GM21526 (cell line): ENCODE measurements at regions not wholly inside any gene's neighbourhood (a gene's known extent, or its start where the extent isn't known, plus 50 kb on each side); places are given as distances from the start of the nearest gene placed in this dataset.

Experiments
- ATAC-seq: cut with Tn5 transposase; IDR thresholded peaks from one replicate; pipeline ENCODE4 v1.9.1; 2021; ENCODE audit warnings: moderate library complexity; ENCODE audit not compliant: unreplicated experiment, low FRiP score

DNA sequence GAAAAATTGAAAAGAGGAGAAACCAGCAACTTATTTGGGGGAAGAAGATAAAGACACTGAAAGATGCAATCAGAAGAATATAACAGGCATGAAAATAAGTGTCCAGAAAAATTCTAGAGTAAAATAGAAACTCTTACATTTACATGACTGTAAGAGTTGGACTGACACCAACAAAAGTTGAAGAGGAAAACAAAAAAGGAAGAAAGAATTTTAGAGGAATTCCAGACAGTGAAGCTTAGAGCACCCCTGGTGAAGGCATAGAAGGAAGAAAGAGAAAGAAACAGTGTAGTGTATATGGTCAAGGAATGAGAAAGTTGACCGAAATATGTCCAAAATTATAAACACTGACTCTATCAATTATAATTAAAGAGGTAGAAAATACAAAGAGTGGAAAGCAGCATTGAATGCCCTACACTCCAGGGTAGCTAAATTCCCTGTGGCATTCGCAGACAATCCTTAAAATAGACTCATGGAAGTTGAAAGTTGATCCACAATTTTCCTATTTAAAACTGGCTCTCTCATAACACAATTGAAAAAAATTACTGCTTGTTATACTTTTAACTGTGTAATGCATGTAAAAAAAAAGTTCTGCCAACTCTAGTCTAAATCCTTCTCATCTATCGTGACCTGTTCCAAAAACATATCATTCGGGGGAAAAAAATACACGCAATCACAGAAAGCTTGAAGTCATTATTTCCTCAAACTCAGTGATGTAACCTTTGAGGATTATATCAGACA is 102.6 kb upstream of the ABI3BP start:
- no peak for ATAC-seq

DNA sequence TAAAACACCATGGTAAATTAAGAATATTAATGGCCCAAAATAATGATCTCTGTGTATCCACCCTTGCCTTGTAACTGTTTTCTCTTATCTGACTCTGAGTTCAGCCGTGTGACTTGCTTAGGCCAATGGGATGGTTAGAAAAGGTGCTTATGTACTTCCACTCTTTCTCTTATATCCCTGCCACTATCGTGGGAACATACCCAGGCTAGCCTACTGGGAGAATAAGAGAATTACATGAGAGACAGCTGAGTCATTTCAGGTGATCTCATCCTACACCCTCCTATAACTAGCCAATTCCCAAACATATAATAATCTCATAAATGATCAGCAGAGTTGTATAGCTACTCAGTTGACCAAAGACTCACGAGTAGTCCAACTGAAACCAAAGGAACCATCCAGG is 98.3 kb upstream of the ABI3BP start:
- no peak for ATAC-seq

DNA sequence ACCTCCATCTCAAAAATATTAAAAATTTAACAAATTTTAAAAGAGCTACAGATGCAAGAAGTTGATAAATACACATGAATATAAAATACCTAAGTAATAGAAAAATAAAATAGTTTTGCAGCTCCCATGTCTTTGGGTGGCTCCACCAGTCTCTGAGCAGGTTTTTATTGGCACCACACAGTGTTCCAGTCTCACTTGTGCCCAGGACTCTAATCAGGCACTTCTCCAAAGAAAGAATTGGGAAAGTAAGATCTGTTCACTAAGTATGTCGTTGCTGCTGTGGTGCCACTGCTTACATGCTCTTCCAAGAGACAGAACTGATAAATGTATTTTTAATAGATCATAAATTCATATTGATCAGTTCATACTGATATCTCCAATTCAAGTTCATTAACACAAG is 92.5 kb upstream of the ABI3BP start:
- ATAC-seq: no peak

DNA sequence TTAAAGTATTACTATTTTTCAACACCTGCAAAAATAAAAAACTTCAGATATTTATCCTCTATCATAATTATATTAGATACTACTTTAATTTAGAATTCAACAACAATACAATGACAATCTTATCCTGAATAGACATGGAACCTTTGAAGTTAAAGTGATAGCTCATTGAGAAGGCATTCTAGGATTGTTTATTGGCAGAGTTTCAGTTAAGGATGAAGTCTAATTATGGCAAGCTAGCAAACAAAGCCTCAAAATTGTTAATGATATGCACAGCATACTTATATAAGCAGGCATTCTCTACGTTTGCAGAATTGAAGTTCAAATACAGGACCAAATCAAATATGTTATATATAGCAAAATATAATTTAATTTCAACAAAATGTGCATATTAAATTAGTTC is 91.2 kb upstream of the ABI3BP start:
- ATAC-seq: no peak

DNA sequence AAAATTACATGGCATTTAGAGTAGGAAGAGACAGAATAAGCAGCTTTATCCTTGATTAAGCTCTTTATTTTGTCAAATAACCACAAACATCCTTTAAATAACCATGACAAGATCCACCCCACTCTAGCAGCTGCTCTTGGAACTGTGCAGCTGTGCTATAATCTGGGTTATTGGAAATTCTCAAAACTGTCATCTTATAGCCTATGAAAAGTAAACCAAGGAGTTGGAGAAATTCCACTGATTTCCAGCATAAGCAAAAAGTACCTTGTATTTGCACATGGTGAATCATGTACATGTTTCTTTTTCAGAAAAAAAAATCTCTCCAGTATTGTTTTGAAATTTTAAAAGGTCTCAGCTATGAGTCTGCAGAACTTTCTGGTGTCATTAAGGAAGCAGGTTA is 88.8 kb upstream of the ABI3BP start:
- no peak for ATAC-seq

DNA sequence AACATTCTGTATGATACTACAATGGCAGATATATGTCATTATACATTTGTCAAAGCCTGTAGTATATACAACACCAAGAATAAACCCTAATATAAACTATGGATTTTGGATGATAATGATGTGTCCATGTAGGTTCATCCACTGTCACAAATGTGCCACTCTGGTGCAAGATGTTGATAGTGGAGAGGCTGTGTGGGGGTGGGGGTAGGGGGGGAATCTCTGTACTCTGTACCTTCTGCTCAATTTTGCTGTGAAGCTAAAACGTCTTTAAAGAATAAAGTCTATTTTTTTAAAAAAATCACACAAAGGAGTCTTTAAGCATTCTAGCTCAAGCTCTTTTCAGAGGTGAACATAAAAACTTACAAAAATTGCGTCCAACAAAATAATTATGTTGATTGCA is 88.2 kb upstream of the ABI3BP start:
- ATAC-seq: no peak

DNA sequence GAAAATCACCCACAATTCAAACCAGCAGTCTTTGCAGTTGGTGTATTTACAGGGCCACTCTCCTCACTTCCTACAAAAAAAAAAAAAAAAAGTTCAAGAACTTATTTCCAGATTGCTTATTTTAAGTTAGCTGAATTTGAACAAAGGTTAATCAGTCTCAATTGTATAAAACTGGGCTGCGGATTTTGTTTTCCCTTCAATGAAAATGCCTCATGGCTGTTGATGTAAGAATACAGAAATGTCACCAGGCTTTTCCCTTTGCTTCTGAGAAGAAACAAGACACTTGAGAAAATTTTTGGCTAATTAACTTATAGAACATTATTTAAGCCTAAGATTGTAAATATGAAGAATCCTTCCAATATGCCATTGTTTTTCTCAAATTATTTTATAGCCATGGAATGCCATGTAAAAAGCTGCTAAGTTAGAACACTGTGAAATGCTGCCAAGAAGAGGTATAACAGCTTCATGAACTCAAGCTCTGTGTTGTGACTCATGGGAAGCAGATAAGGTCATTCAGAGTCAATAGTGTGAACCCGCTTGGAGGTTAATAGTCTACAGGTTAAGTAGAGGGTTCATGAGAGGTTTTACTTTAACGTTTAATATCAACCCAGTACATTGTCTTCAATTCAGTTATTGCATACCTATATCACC is 84.3 kb upstream of the ABI3BP start:
- no peak for ATAC-seq

DNA sequence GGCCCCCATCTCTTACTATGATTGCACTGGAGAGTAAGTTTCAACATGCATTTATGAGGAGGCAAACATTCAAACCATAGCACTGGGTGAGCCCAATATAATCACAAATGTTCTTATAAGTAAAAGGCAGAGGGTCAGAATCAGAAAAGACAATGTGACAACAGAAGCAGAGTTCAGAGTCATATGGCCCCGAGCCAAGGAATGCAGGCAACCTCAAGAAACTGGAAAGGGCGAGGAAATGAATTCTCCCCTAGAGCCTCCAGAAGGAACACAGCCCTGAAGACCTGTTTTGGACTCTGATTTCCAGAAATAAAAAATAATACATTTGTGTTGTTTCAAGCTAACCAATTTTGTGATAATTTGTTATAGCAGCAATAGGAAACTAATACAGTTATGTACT is 81.3 kb upstream of the ABI3BP start:
- ATAC-seq: no peak

DNA sequence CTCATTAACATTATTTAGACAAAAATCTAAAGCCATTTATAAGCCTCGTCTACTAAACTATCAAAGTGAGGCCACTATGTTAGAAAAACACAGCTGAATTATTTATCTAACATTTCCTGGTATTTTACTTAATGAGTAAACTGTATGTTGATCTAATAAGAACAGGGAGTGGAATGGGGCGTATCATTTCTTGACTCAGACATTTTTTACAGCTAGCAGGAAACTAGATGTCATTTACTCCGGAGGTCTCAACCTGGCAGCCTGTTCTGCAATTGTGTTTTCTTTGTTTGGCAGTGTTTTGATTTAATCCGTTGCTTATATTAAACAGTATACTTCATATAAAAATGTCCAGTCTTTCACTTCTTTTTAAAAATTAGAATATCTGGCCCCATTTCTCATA is 79.1 kb upstream of the ABI3BP start:
- ATAC-seq: no peak

DNA sequence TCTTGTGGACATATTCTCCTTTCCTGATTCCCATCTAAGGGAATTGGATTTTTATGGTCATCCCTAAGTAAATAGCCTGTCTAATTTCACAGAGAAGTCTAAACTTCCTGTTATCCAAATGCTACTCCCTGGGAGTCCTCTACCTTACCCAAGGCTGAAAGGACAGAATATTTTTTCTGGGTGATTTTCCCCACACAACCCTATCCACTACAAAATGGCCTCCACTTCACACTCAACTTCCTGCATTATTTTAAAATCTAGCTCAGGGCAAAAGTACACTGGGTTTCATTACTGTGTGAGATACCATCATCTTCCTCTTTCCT is 77.5 kb upstream of the ABI3BP start:
- no peak for ATAC-seq

DNA sequence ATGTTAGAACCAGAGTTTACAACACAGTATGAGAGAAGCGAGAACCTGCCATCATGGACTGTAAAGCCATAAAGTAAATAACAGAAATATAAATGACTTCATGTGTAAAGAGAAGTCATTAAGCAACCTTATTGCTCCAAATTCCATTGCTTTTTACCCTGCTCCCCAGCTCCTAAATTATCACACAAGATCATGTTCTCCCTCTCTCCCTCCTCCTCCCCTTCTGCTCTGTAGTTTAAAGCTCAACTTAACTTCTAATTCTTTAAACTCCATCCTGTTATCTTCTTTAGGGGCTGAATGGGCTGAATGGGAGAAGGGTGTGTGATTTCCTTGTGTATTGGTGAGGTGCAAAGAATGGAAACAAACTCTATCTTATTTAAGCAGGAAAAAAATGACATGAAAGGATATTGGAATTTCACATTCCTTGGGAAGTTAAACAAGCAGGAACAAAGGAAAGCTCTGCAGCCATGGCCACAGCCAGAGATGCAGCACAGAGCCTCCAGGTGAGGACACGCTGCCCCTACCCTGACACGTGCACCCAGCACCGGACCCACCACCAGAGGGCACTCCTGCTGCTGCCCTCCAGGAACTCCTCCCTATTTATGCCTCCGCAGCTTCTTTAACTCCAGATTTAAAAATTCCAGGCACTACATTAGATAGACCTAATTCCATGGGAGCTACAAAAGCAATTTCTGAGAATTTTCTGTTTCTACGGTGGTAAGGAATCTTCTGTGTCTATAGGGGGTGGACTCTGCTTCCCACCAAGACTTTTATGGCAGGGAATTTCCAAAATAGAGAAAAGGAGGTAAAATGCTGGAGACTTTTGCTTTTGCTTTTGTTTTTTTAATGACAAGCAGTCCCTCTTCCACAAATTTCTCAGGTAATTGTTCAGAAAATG is 76.9 kb upstream of the ABI3BP start:
- ATAC-seq: peak; percentile 95

DNA sequence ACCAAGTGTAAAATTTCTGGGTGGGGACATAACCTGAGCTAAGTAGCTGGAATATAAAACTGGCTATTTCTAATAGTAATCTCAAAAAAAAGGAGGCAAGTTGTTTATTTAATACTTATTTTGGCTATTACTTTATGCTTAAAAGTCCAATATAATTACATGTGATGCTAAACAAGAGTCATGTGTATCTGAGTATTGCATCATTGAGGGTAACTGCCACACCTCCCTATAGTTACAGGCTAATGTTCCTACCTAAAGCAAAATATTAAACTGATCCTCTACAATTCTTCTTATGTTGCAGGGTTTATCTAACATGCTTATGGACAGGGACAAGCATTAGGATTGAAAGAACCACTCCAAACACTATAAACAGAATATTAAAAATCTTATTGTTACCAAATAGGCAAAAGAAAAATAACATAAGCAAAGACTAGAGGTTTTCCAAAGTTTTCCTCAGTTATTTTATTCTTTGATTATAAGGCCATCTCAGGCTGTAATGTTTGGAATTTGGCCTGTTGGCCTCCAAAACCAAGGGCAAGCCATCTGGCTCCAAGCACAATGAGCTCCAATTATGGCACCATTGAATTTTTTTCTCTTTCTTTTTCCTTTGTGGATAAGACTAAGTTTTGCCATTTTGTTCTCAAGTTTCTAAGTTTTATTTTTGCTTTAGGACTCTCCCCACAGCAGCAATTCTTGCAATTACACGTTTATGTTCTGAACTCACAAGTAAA is 75.8 kb upstream of the ABI3BP start:
- ATAC-seq: no peak

DNA sequence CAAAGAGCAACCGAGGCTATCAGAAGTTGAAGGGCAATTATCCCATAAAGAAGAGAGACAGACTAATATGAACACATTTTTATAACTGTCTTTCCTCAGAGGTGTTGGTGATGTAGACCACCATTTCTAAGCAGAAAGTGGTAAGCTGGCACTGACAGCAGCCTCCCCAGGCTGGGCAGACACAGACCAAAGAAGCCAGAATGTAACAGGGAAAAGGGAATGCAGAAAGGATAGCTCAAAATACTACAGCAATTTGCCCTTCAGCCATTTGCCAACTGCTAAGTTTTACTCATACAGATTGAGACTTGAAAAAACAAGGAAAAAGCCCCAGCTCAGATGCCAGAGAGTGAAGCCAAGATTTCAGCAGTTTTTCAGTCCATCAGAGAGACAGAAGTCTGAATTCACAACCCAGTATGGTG is 73.5 kb upstream of the ABI3BP start:
- ATAC-seq: no peak

DNA sequence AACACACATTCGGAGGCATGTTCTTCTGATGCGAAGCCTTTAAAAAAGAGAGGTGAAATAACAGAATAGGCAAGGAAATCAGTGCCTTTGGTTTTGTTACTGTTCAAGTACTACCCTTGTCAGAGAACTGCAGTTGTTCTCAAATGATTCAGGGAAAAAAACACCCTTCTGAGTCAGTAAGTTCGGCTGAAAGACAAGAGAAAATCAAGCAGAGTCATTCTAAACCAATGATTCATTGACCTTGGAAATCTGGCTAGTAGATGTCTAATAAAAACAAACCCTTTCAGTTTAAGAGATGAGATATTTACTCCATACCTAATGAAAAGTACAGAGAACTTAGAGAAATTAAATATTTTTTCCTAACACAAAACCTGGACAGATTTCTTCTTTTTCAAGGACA is 72.7 kb upstream of the ABI3BP start:
- ATAC-seq: no peak

DNA sequence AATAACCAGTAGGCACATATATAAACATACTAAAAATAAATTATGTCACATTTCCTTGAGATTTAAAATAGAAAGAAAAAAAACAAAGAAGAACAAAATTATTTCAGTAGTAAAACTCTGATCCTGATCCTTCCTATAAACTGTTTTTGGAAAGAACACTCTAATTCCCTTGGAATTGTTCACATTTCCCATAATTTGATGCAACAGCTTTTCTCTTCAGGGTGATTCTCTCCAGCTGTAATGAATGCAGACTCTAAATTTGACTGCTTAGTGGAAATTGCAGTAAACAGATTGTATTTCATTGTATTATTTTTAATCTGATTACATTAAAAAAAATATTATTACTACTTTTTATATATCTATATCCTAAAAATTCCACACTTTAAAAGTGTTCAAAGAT is 70.2 kb upstream of the ABI3BP start:
- no peak for ATAC-seq

DNA sequence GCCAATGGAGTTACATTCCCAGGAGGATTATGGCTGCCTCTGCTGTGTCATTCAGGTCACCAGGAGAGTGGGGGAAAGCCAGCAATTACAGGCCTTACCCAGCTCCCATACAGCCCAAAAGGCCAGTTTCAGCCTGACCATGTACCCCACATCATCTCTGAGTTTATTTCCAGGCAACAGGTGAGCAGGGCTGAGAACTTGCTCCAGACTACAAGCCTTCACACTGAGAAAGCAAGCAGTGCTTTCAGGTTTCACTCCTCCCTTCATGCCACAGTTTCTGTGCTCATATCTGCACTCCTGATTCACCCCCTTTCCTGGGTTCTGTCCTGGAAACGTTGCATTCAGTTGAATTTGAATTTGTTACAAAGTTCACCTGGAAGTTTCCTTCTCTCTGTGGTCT is 68.1 kb upstream of the ABI3BP start:
- ATAC-seq: no peak

DNA sequence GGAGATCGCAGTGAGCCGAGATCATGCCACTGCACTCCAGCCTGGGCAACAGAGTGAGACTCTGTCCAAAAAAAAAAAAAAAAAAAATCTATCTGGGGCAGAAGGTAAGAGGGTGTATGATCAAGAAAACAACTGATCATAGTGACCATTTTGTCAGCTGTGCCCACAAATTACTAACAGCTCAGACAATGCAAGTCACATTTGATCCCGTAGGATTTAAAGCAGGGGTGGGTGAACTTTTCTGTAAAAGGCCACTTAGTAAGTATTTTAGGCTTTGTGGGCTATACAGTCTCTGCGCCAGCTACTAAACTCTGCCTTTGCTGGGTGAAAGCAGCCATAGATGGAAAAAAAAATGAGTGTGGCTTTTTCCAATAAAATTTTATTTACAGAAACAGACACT is 57.6 kb upstream of the ABI3BP start:
- ATAC-seq: no peak

DNA sequence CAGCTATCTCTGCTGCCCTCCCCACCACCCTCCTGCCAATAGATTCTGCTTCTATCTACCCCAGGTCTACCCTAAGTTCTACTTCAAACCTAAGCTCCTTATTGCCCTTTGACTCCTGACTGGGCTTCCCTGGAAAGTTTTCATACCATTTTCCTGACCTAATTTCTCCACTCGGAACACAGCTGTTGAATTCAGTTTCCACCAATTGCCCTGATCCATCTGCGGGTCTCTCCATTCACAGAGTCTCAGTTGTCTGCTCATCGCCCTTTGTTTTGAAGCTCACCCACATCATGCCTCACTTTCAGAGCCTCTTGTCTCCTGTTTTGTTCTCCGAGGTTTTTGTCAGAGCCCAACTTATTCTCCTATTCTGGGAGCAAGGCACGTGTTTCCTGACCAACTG is 56.8 kb upstream of the ABI3BP start:
- no peak for ATAC-seq

DNA sequence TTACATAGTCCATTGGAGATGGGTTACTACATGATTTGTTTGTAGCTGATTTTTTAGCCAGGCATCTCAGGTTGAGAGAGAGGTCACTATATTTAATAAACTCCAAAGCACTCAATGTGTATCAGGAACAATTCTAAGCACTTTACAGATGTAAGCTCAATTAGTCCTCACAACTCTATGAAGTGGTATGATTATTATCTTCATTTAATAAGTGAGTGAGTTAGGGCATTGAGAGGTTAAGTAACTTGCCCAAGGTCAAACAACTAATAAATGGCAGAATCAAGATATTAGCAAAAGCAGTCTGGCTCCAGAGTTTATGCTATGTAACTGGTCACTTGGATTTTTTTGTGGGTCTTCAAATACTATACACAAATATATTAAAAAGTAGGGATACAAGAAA is 56.3 kb upstream of the ABI3BP start:
- no peak for ATAC-seq

DNA sequence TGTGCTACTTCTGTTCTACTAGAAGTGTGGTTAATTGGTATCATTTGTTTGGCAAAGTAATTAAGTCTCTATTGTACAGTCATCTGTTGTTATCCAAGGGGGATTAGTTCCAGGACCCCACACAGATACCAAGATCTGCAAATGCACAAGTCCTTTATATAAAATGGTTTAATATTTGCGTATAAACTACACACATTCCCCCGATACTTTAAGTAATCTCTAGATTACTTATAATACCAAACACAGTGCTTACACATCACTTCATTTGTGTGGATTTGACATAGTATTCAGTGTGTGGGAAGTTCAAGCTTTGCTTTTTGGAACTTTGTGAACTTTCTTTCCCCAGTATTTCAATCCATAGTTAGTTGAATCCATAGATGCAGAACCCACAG is 50.5 kb upstream of the ABI3BP start:
- ATAC-seq: no peak
